ENCODE measurements at regions not wholly inside any gene's neighbourhood (a gene's known extent, or its start where the extent isn't known, plus 50 kb on each side); places are given as distances from the start of the nearest gene placed in this dataset.

- intact Hi-C loops (cut with DNase I; ENCODE audit: low total_unique reads) = no loop called here
- no peak for TF ChIP-seq CTCF (IDR thresholded peaks at IDR 0.05)
- Histone ChIP-seq H3K4me1 (no peaks in the 10 kb centered on the region), H3K4me3 (no peak overlapping the region), H3K9me3 (no peaks in the 10 kb centered on the region), H3K27me3 (no peaks in the 10 kb centered on the region), H3K36me3 (no peaks in the 10 kb centered on the region), H3K27ac (no peak overlapping the region)
- DNase-seq = no peak
Measured at GRCh38 chr14:55766071-55766470, 186.1 kb downstream of the KTN1 start.

GRCh38 chr14:55767286-55767685, 187.3 kb downstream of the KTN1 start:
- Histone ChIP-seq H3K4me3 (no peak overlapping the region), H3K27ac (no peak overlapping the region), H3K27me3 (no peaks in the 10 kb centered on the region), H3K4me1 (no peaks in the 10 kb centered on the region), H3K36me3 (no peaks in the 10 kb centered on the region), H3K9me3 (no peaks in the 10 kb centered on the region)
- intact Hi-C loops (cut with DNase I; ENCODE audit: low total_unique reads) = no loop called here
- no peak for TF ChIP-seq CTCF (IDR thresholded peaks at IDR 0.05)
- DNase-seq = no peak

- no peak overlapping the region for H3K27ac ChIP-seq
- H3K9me3 ChIP-seq = no peaks in the 10 kb centered on the region
- intact Hi-C loops (cut with DNase I; ENCODE audit: low total_unique reads) = no loop called here
- DNase-seq = no peak
- H3K36me3 ChIP-seq = no peaks in the 10 kb centered on the region
- H3K27me3 ChIP-seq = no peaks in the 10 kb centered on the region
- no peak for TF ChIP-seq CTCF (IDR thresholded peaks at IDR 0.05)
- no peak overlapping the region for H3K4me3 ChIP-seq
- H3K4me1 ChIP-seq = no peaks in the 10 kb centered on the region
Measured at GRCh38 chr14:55769877-55770276, 189.9 kb downstream of the KTN1 start.

GRCh38 chr14:55771242-55771981, 191.4 kb downstream of the KTN1 start:
- H3K27ac ChIP-seq = no peak overlapping the region
- intact Hi-C loops (cut with DNase I; ENCODE audit: low total_unique reads) = no loop called here
- H3K4me1 ChIP-seq = no peaks in the 10 kb centered on the region
- no peaks in the 10 kb centered on the region for H3K36me3 ChIP-seq
- no peak overlapping the region for H3K4me3 ChIP-seq
- no peak for TF ChIP-seq CTCF (IDR thresholded peaks at IDR 0.05)
- no peak for DNase-seq
- H3K9me3 ChIP-seq = no peaks in the 10 kb centered on the region
- no peaks in the 10 kb centered on the region for H3K27me3 ChIP-seq

- intact Hi-C loops (cut with DNase I; ENCODE audit: low total_unique reads) = no loop called here
- TF ChIP-seq CTCF (IDR thresholded peaks at IDR 0.05) = no peak
- Histone ChIP-seq H3K4me3 (no peak overlapping the region), H3K27me3 (no peaks in the 10 kb centered on the region), H3K36me3 (no peaks in the 10 kb centered on the region), H3K27ac (no peak overlapping the region), H3K4me1 (no peaks in the 10 kb centered on the region), H3K9me3 (no peaks in the 10 kb centered on the region)
- no peak for DNase-seq
Measured at GRCh38 chr14:55772486-55772885, 192.5 kb downstream of the KTN1 start.

GRCh38 chr14:55773312-55773711, 193.3 kb downstream of the KTN1 start:
- H3K27me3 ChIP-seq = no peaks in the 10 kb centered on the region
- H3K36me3 ChIP-seq = no peaks in the 10 kb centered on the region
- no peaks in the 10 kb centered on the region for H3K9me3 ChIP-seq
- DNase-seq = no peak
- H3K4me1 ChIP-seq = no peaks in the 10 kb centered on the region
- H3K27ac ChIP-seq = no peak overlapping the region
- TF ChIP-seq CTCF (IDR thresholded peaks at IDR 0.05) = no peak
- intact Hi-C loops (cut with DNase I; ENCODE audit: low total_unique reads) = no loop called here
- no peak overlapping the region for H3K4me3 ChIP-seq

Data from tibial artery (tissue), 4 donors.